Activated CD4-positive, alpha-beta memory T cell treated with anti-CD3 and anti-CD28 coated beads for 36 hours (primary cell): ENCODE measurements at regions not wholly inside any gene's neighbourhood (a gene's known extent, or its start where the extent isn't known, plus 50 kb on each side); places are given as distances from the start of the nearest gene placed in this dataset.

Experiments used
- CTCF ChIA-PET: fragments of 350-600 bp; sonication (Branson Sonifier 250); formaldehyde crosslinking; loops from one replicate; lab custom pipeline; 2021; ENCODE audit warnings: antibody characterized with exemption, inconsistent platforms; lab: Charles Lee
- POLR2A ChIA-PET: fragments of 350-600 bp; sonication (Branson Sonifier 250); formaldehyde crosslinking; loops from one replicate; lab custom pipeline; 2021; ENCODE audit warnings: antibody characterized with exemption; lab: Charles Lee
- DNase-seq: peaks from one replicate; pipeline ENCODE4 v3.0.0-alpha.2; 2020
- H3K27ac Mint-ChIP-seq: one replicate; pipeline ENCODE4 v1.8.0; 2021; ENCODE audit warnings: mixed read lengths
- H3K27me3 Mint-ChIP-seq: one replicate; pipeline ENCODE4 v1.8.0; 2021; ENCODE audit warnings: mixed read lengths
- H3K36me3 Mint-ChIP-seq: one replicate; pipeline ENCODE4 v1.8.0; 2021; ENCODE audit warnings: mixed read lengths
- H3K4me1 Mint-ChIP-seq: one replicate; pipeline ENCODE4 v1.8.0; 2021; ENCODE audit warnings: low read depth, mixed read lengths
- H3K4me3 Mint-ChIP-seq: one replicate; pipeline ENCODE4 v1.8.0; 2021; ENCODE audit warnings: mild to moderate bottlenecking, mixed read lengths
- H3K9me3 Mint-ChIP-seq: one replicate; pipeline ENCODE4 v1.8.0; 2021; ENCODE audit warnings: mixed read lengths
- intact Hi-C: fragments of 100-400 bp; cut with micrococcal nuclease; formaldehyde crosslinking; loops from one replicate; pipeline ENCODE4 v1.15.1; 2023

- ChIA-PET CTCF (no interaction called here), POLR2A (interaction anchor here (0.7 kb wide), 1 partner anchor 212 kb away, joined by 3 read pairs; no protein-coding TSS in a partner anchor)
- intact Hi-C loops, result no loop called here
- DNase-seq, result no peak
- H3K27ac Mint-ChIP-seq, result no peak overlapping the region
- no peaks in the 10 kb centered on the region for H3K9me3 Mint-ChIP-seq
- no peaks in the 10 kb centered on the region for H3K36me3 Mint-ChIP-seq
- H3K4me3 Mint-ChIP-seq, result no peak overlapping the region
- no peaks in the 10 kb centered on the region for H3K27me3 Mint-ChIP-seq
- peaks cover 9% of the 10 kb centered on the region for H3K4me1 Mint-ChIP-seq
Observed at GRCh38 chr10:88136712-88137111, 273.3 kb downstream of the PTEN start.

GRCh38 chr10:88138319-88138848 lies 275.0 kb downstream of the PTEN start:
- no peaks in the 10 kb centered on the region for H3K9me3 Mint-ChIP-seq
- DNase-seq, result no peak
- POLR2A ChIA-PET, result interaction anchor here (1.4 kb wide), 1 partner anchor 133 kb away, joined by 4 read pairs; no protein-coding TSS in a partner anchor
- H3K4me1 Mint-ChIP-seq, result peaks cover 9% of the 10 kb centered on the region
- H3K27me3 Mint-ChIP-seq, result no peaks in the 10 kb centered on the region
- no peak overlapping the region for H3K4me3 Mint-ChIP-seq
- no peak overlapping the region for H3K27ac Mint-ChIP-seq
- H3K36me3 Mint-ChIP-seq, result no peaks in the 10 kb centered on the region
- intact Hi-C loops, result loop anchor here (1.0 kb wide), 3 partner anchors 14 to 73 kb away; no protein-coding TSS in a partner anchor
- CTCF ChIA-PET, result interaction anchor here (0.6 kb wide), 1 partner anchor 251 kb away, joined by 4 read pairs; no protein-coding TSS in a partner anchor

GRCh38 chr10:88147000-88147798 lies 283.8 kb downstream of the PTEN start:
- H3K27me3 Mint-ChIP-seq, result no peaks in the 10 kb centered on the region
- ChIA-PET POLR2A (no interaction called here), CTCF (no interaction called here)
- no peak for DNase-seq
- H3K36me3 Mint-ChIP-seq, result no peaks in the 10 kb centered on the region
- H3K4me3 Mint-ChIP-seq, result no peak overlapping the region
- no peaks in the 10 kb centered on the region for H3K9me3 Mint-ChIP-seq
- H3K27ac Mint-ChIP-seq, result no peak overlapping the region
- intact Hi-C loops, result no loop called here
- H3K4me1 Mint-ChIP-seq, result peaks cover 8% of the 10 kb centered on the region

GRCh38 chr10:88149906-88150305 lies 286.5 kb downstream of the PTEN start:
- H3K9me3 Mint-ChIP-seq, result no peaks in the 10 kb centered on the region
- no peaks in the 10 kb centered on the region for H3K27me3 Mint-ChIP-seq
- CTCF ChIA-PET, result no interaction called here

GRCh38 chr10:88150339-88150738 lies 286.9 kb downstream of the PTEN start:
- peaks cover 21% of the 10 kb centered on the region for H3K4me1 Mint-ChIP-seq
- DNase-seq, result no peak
- no peak overlapping the region for H3K4me3 Mint-ChIP-seq
- ChIA-PET POLR2A (no interaction called here), CTCF (no interaction called here)
- no peaks in the 10 kb centered on the region for H3K27me3 Mint-ChIP-seq
- intact Hi-C loops, result no loop called here
- no peaks in the 10 kb centered on the region for H3K9me3 Mint-ChIP-seq
- no peaks in the 10 kb centered on the region for H3K36me3 Mint-ChIP-seq
- H3K27ac Mint-ChIP-seq, result no peak overlapping the region

More at GRCh38 chr10:88149906-88150305, 286.5 kb downstream of the PTEN start:
- Mint-ChIP-seq H3K4me3 (no peak overlapping the region), H3K27ac (no peak overlapping the region), H3K36me3 (no peaks in the 10 kb centered on the region), H3K4me1 (peaks cover 21% of the 10 kb centered on the region)
- POLR2A ChIA-PET, result no interaction called here
- intact Hi-C loops, result no loop called here
- no peak for DNase-seq

- intact Hi-C loops, result loop anchor here (1.0 to 2.0 kb wide), 6 partner anchors 14 to 290 kb away; partner anchors contain the start of genes KLLN and PTEN
- Mint-ChIP-seq H3K27me3 (no peaks in the 10 kb centered on the region), H3K4me3 (no peak overlapping the region), H3K9me3 (no peaks in the 10 kb centered on the region), H3K27ac (peak overlapping the region; percentile 89), H3K36me3 (no peaks in the 10 kb centered on the region), H3K4me1 (peaks cover 22% of the 10 kb centered on the region)
- ChIA-PET POLR2A (interaction anchor here (0.6 to 2.0 kb wide), 5 partner anchors 12 to 118 kb away, joined by 3 to 7 read pairs (median 4); no protein-coding TSS in a partner anchor), CTCF (interaction anchor here (1.0 to 1.5 kb wide), 2 partner anchors 34 to 648 kb away, joined by 3 to 4 read pairs; no protein-coding TSS in a partner anchor)
- DNase-seq, result peak; percentile 77
Observed at GRCh38 chr10:88152728-88153133, 289.3 kb downstream of the PTEN start.

- CTCF ChIA-PET, result interaction anchor here (1.2 kb wide), 1 partner anchor 292 kb away, joined by 4 read pairs; the partner anchor contains the start of genes KLLN and PTEN
Observed at GRCh38 chr10:88154596-88155250, 291.3 kb downstream of the PTEN start.

GRCh38 chr10:88156341-88156740 lies 292.9 kb downstream of the PTEN start:
- H3K36me3 Mint-ChIP-seq, result no peaks in the 10 kb centered on the region
- no peak overlapping the region for H3K27ac Mint-ChIP-seq
- POLR2A ChIA-PET, result interaction anchor here (0.6 kb wide), 1 partner anchor 304 kb away, joined by 4 read pairs; no protein-coding TSS in a partner anchor
- intact Hi-C loops, result no loop called here
- H3K4me3 Mint-ChIP-seq, result no peak overlapping the region
- H3K27me3 Mint-ChIP-seq, result no peaks in the 10 kb centered on the region
- no peaks in the 10 kb centered on the region for H3K9me3 Mint-ChIP-seq
- peaks cover 28% of the 10 kb centered on the region for H3K4me1 Mint-ChIP-seq
- no peak for DNase-seq
- CTCF ChIA-PET, result no interaction called here

More at GRCh38 chr10:88154596-88155250, 291.3 kb downstream of the PTEN start:
- POLR2A ChIA-PET, result no interaction called here
- Mint-ChIP-seq H3K27me3 (no peaks in the 10 kb centered on the region), H3K27ac (no peak overlapping the region), H3K9me3 (no peaks in the 10 kb centered on the region), H3K36me3 (no peaks in the 10 kb centered on the region), H3K4me3 (no peak overlapping the region), H3K4me1 (peaks cover 28% of the 10 kb centered on the region)
- intact Hi-C loops, result no loop called here
- DNase-seq, result no peak

- H3K9me3 Mint-ChIP-seq, result no peaks in the 10 kb centered on the region
- POLR2A ChIA-PET, result no interaction called here
- H3K27ac Mint-ChIP-seq, result no peak overlapping the region
- no peaks in the 10 kb centered on the region for H3K36me3 Mint-ChIP-seq
- CTCF ChIA-PET, result no interaction called here
- no peaks in the 10 kb centered on the region for H3K27me3 Mint-ChIP-seq
- intact Hi-C loops, result no loop called here
- H3K4me1 Mint-ChIP-seq, result peaks cover 14% of the 10 kb centered on the region
- no peak overlapping the region for H3K4me3 Mint-ChIP-seq
- DNase-seq, result no peak
Observed at GRCh38 chr10:88157981-88158465, 294.6 kb downstream of the PTEN start.

GRCh38 chr10:88158526-88159122 lies 295.2 kb downstream of the PTEN start:
- no peak for DNase-seq
- Mint-ChIP-seq H3K36me3 (no peaks in the 10 kb centered on the region), H3K4me1 (peaks cover 10% of the 10 kb centered on the region), H3K9me3 (no peaks in the 10 kb centered on the region), H3K27ac (no peak overlapping the region), H3K4me3 (no peak overlapping the region), H3K27me3 (no peaks in the 10 kb centered on the region)
- intact Hi-C loops, result no loop called here
- POLR2A ChIA-PET, result interaction anchor here (0.6 kb wide), 1 partner anchor 145 kb away, joined by 3 read pairs; no protein-coding TSS in a partner anchor
- CTCF ChIA-PET, result no interaction called here

- Mint-ChIP-seq H3K4me1 (peaks cover 10% of the 10 kb centered on the region), H3K9me3 (no peaks in the 10 kb centered on the region), H3K27ac (no peak overlapping the region), H3K36me3 (no peaks in the 10 kb centered on the region), H3K27me3 (no peaks in the 10 kb centered on the region), H3K4me3 (no peak overlapping the region)
- POLR2A ChIA-PET, result interaction anchor here (0.6 kb wide), 1 partner anchor 146 kb away, joined by 3 read pairs; no protein-coding TSS in a partner anchor
- no peak for DNase-seq
- intact Hi-C loops, result no loop called here
- CTCF ChIA-PET, result no interaction called here
Observed at GRCh38 chr10:88159127-88159829, 295.9 kb downstream of the PTEN start.
